ENCODE measurements at regions not wholly inside any gene's neighbourhood (a gene's known extent, or its start where the extent isn't known, plus 50 kb on each side); places are given as distances from the start of the nearest gene placed in this dataset.

DNA sequence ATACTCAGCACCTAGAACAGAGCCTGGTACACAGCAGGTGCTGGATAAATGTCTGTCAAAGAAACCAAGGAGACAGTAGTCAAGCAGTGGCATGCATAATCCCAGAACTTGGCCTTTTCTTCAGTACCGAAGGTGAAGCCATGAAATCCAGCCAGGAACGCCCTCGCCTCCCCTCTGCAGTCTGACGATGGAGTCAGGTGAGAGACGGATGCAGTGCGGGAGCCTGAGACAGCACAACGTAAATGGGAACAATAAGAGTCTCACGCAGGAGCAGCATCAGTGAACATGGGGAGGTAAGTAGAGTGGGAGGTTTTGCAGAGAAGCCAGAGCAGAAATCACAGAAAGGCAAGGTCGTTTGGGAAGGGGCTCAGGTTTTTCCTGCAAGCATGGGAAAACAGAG is 389.3 kb upstream of the MYT1L start:
- Histone ChIP-seq H3K4me1 (no peaks in the 10 kb centered on the region), H3K4me3 (no peak overlapping the region), H3K36me3 (no peaks in the 10 kb centered on the region), H3K27me3 (no peaks in the 10 kb centered on the region), H3K9me3 (no peaks in the 10 kb centered on the region), H3K27ac (no peak overlapping the region)
- no peak for DNase-seq
- TF ChIP-seq, protein P1, sequence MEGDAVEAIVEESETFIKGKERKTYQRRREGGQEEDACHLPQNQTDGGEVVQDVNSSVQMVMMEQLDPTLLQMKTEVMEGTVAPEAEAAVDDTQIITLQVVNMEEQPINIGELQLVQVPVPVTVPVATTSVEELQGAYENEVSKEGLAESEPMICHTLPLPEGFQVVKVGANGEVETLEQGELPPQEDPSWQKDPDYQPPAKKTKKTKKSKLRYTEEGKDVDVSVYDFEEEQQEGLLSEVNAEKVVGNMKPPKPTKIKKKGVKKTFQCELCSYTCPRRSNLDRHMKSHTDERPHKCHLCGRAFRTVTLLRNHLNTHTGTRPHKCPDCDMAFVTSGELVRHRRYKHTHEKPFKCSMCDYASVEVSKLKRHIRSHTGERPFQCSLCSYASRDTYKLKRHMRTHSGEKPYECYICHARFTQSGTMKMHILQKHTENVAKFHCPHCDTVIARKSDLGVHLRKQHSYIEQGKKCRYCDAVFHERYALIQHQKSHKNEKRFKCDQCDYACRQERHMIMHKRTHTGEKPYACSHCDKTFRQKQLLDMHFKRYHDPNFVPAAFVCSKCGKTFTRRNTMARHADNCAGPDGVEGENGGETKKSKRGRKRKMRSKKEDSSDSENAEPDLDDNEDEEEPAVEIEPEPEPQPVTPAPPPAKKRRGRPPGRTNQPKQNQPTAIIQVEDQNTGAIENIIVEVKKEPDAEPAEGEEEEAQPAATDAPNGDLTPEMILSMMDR (IDR thresholded peaks at IDR 0.05) = no peak
- TF ChIP-seq POLR2A (IDR thresholded peaks at IDR 0.05) = no peak
- intact Hi-C loops (cut with DNase I; ENCODE audit: low total_unique reads) = no loop called here

DNA sequence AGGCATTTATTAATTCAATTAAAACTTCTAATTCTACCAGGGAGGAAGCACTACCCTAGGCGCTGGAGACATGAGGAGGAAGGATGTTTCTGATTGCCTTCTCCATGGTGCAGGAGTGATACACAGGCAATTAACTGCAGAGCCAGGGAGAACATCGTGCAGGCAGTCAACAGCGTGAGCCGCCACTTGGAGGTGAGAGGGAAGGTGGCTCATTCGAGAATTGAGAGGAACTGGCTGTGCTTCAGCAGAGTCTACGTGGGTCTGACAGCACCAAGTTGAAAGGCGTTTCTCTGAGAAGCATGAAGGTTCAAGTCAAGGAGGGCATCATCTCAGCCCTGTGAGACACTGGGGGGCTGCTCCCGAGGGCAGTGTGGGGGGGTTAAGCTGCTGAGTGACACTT is 388.7 kb upstream of the MYT1L start:
- DNase-seq = no peak
- Histone ChIP-seq H3K4me3 (no peak overlapping the region), H3K36me3 (no peaks in the 10 kb centered on the region), H3K9me3 (no peaks in the 10 kb centered on the region), H3K4me1 (no peaks in the 10 kb centered on the region), H3K27ac (no peak overlapping the region), H3K27me3 (no peaks in the 10 kb centered on the region)
- intact Hi-C loops (cut with DNase I; ENCODE audit: low total_unique reads) = no loop called here
- TF ChIP-seq POLR2A (IDR thresholded peaks at IDR 0.05) = no peak
- TF ChIP-seq, protein P1 (IDR thresholded peaks at IDR 0.05) = no peak

DNA sequence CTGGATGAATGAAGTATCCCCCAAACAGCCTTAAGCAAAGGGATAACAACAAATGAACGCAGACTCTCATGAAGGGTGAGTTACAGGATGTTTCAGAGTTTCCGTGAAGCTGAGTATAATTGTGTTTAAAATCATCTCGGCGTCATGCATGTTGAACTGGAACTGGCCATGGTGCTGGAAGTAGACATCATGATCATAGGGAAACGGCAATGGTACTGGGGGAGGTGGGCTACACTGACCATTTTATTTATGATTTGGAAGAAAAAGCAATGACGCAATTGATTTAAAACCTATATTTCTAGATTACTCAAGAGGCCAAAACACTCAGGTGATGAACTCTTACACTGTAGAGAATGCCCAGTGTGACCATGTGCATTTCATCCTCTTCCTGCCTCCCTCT is 387.9 kb upstream of the MYT1L start:
- intact Hi-C loops (cut with DNase I; ENCODE audit: low total_unique reads) = no loop called here
- Histone ChIP-seq H3K27ac (no peak overlapping the region), H3K4me1 (no peaks in the 10 kb centered on the region), H3K36me3 (no peaks in the 10 kb centered on the region), H3K9me3 (no peaks in the 10 kb centered on the region), H3K27me3 (no peaks in the 10 kb centered on the region), H3K4me3 (no peak overlapping the region)
- DNase-seq = no peak
- TF ChIP-seq POLR2A (IDR thresholded peaks at IDR 0.05) = no peak
- TF ChIP-seq, protein P1 (IDR thresholded peaks at IDR 0.05) = no peak

DNA sequence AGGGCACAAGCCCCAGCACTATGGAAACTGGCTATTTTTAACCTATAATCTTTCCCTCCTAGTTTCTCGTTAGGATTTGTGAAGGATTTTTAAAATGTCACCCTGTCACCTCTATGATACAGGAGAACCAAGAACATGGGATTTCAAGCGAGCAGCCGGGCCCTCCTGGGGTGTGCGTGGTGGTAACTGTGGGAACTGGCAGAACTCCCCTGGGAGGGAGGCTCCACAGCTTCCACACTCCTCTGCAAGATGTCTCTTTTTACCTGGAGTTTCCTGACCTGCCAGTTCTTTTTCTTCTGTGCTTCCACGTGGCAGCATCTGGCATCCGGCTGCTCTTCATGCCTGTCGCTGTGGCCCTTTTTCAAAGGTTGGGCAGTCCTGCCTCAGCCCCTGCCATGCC is 386.3 kb upstream of the MYT1L start:
- Histone ChIP-seq H3K36me3 (no peaks in the 10 kb centered on the region), H3K27ac (no peak overlapping the region), H3K4me3 (no peak overlapping the region), H3K27me3 (no peaks in the 10 kb centered on the region), H3K4me1 (no peaks in the 10 kb centered on the region), H3K9me3 (no peaks in the 10 kb centered on the region)
- TF ChIP-seq POLR2A (IDR thresholded peaks at IDR 0.05) = no peak
- TF ChIP-seq, protein P1 (IDR thresholded peaks at IDR 0.05) = no peak
- intact Hi-C loops (cut with DNase I; ENCODE audit: low total_unique reads) = no loop called here
- no peak for DNase-seq

DNA sequence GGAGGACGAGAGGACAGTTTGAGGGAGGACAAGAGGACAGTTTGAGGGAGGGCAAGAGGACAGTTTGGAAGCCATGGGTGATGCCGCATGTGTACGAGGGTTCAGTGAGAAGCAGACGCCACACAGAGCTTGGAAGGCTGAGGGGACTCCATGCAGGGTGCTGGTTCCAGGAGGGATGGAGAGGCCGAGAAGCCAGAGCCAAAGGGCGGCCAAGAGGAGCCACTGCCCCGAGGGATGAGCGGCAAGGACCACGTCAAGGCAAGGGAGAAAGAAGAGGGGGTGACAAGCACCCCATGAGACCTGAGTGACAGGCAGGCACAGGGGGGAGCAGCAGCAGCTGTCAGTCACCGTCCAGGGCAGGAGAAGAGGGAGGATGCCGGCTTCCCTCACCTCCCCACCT is 385.7 kb upstream of the MYT1L start:
- intact Hi-C loops (cut with DNase I; ENCODE audit: low total_unique reads) = no loop called here
- Histone ChIP-seq H3K4me1 (no peaks in the 10 kb centered on the region), H3K4me3 (no peak overlapping the region), H3K9me3 (no peaks in the 10 kb centered on the region), H3K27ac (no peak overlapping the region), H3K27me3 (no peaks in the 10 kb centered on the region), H3K36me3 (no peaks in the 10 kb centered on the region)
- DNase-seq = no peak
- TF ChIP-seq, protein P1 (IDR thresholded peaks at IDR 0.05) = no peak
- no peak for TF ChIP-seq POLR2A (IDR thresholded peaks at IDR 0.05)

Measured in uterus (tissue), 3 donors.